LoVo (cell line): ENCODE measurements at regions not wholly inside any gene's neighbourhood (a gene's known extent, or its start where the extent isn't known, plus 50 kb on each side); places are given as distances from the start of the nearest gene placed in this dataset.

Source experiments
- DNase-seq: peaks from one replicate; pipeline ENCODE4 v3.0.0-alpha.2; 2016; ENCODE audit warnings: low spot score

DNA sequence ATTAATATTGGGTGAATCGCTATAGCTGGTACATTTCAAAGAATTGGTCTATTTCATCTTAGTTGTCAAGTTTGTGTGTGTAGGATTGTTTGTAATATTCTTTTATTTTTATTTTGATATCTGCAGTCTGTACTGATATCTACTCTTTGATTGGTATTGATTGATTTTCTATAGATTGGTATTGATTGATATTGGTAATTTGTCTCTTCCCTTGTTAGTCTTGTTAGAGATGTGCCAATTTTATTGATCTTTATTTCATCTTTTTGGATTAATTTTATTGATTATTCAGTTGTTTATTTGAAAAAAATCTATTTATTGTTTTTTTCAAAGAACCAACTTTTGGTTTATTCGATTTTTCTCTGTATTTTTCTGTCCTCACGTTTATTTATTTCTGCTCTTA, 61.4 kb downstream of the TM2D3 start:
- no peak for DNase-seq

- DNase-seq = no peak
Observed at GRCh38 chr15:101583284-101583683, 68.9 kb downstream of the TM2D3 start.

GRCh38 chr15:101580431-101580830, 71.8 kb downstream of the TM2D3 start:
- no peak for DNase-seq

GRCh38 chr15:101579631-101580163, 72.5 kb downstream of the TM2D3 start:
- peak; percentile 23 for DNase-seq

DNA sequence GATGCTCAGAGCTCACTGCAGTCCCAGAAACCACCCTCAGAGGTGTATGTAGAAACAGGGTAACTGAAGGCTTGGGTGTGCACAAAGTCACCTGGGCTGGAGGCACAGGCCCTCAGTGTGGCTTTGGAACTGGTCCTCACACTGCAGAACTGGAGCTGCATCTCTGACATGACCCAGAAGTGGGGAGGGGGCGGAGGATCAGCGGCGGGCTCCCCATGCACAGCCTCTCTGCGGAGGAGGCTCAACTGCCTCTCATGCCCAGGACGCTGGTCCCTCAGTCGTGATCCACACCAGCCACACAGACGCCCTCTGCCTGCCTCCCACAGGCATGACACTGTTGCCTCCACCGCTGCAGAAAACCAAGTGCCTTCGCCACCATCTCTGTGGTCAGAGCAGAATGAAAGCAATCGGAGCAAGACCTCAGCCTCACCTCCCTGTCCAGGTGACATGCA, 73.7 kb downstream of the TM2D3 start:
- no peak for DNase-seq

GRCh38 chr15:101573951-101574350, 78.2 kb downstream of the TM2D3 start:
- DNase-seq = no peak

- peak; percentile 15 for DNase-seq
Observed at GRCh38 chr15:101570241-101570640, 80.7 kb upstream of the PCSK6 start.

DNA sequence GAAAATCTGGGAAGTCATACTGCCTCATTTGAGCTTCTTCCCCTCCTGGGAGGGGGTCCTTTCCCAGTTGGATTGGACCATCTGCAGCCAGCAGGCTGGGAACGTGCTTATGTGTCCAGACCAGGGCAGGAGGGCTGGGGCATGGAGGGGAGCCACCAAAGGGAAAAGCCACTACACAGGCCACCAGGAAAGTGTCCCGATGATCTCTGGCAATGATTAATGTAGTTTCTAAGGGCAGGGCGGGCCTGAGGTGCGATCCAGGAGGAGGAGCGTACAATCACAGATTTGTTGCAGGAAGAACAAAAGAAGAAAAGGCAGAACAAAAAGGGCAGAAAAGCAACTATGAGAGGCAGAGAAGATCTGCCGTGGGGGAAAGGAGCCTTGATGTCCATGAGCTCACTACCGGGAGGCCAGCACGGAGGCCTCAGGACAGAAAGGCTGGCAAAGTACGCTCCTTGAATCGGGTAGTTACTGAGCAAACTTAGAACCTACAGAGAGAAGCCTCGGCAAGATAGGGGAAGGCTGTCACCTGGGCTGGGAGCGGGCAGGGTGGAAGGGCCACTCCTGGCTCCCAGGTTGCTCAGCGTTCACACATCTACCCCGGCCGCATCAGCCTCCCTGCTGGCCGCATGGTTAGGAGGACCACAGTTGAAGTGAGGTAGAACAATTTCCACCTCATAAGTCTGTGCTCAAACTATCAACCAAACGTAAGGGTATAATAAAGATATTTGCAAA, 79.5 kb upstream of the PCSK6 start:
- DNase-seq = no peak

- DNase-seq = no peak
Observed at GRCh38 chr15:101568309-101568708, 78.8 kb upstream of the PCSK6 start.

GRCh38 chr15:101566748-101567488, 77.4 kb upstream of the PCSK6 start:
- no peak for DNase-seq

DNA sequence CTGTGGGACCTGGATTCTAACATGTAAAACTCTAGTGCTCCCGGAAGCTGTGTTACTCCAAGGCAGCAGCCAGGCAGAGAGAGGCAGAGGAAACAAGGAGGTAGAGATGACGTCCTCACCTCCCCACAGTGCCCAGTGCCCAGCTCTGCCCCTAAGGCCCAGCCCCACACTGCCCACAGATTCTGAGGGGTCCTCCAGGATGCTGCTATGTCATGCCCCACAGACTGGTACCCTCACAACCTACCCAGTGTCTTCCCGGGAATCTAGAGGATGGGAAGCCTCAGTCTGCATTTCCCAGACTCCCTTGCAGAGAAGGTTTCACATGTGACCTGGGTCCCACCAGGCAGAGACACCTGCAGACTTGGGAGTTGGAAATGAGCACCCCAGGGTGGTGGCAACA, 75.9 kb upstream of the PCSK6 start:
- DNase-seq = no peak

- no peak for DNase-seq
Observed at GRCh38 chr15:101563176-101563796, 73.8 kb upstream of the PCSK6 start.

DNA sequence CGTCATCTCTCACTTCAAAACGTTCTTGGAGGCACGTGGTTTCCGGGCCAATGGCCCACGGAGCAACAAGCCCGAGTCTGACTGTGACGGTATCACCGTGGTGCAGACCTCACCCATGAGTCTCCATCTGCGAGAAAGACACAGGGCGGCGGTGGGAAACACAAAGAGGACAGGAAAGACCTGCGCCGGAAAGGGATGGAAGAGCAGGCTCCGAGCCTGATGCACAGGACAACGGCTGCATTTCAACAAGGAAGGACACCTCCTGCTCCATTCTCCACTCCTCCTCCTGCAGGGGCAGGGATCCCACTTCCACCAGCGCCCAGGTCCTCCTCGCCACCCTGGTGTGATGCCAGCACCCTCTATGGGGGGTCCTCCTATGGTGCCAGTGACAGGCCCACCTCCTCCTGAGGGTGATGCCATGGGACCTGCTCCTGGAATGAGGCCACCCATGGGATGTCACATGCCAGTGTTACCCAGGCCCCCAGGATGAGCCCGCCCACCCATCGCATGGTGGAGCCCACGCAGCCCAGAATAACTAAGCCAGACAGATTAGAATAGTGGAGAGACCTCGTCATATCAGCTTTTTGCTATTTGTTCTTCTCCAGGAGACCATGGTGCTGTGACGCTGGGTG, 73.0 kb upstream of the PCSK6 start:
- DNase-seq = no peak

DNA sequence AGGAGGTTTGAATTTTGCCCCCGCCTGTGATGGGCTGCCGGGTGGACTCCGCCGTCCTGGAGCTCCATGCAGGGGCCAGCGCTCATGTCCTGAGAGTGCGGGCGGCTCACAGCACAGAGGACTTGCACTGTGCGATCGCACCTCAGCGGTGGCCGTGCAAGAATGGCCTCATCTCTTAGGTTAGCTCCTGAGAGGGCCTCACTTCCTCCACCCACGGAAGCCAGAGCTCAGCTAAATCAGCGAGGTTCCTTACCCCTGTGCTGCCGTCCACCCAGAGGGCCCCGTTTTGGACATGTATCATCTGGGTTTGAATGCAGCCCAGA, 72.0 kb upstream of the PCSK6 start:
- no peak for DNase-seq

DNA sequence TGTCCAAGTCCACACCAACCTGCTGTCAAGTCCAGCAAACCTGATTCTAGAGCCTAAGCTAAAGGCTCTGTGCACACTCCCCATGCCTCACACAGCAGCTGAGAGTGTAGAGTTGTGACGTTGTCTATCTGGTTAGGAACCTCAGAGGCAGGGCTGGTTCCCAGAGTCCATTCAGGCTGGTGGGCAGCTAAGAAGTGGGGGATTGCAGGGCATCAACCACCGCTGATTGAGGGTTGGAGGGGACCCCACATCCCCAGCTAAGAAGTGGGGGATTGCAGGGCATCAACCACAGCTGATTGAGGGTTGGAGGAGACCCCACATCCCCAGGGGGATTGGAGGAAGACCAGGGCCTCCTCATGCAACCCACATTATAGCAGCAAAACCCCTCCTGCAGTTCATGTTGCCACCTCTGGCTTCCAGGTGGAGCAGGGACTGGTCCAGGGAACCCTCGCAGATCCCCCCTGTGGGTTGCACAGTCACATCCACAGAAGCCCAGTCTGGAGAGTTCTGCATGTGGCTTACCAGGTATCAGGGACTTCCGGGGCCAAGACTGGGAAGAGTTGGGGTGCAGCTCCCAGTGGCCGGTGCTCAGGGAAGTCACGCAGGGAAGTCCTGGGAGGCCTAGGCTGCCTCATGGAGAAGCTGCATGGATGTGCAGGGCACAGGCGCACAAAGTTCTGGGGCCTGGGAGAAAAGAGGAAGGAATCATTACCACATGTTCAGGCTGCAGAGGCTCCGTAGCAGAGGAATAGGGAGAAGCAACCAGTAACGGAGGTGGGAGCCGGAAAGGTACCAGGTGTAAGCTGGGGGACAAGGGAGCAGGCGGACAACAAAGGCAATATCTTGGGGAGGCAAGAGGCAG, 71.4 kb upstream of the PCSK6 start:
- no peak for DNase-seq

DNA sequence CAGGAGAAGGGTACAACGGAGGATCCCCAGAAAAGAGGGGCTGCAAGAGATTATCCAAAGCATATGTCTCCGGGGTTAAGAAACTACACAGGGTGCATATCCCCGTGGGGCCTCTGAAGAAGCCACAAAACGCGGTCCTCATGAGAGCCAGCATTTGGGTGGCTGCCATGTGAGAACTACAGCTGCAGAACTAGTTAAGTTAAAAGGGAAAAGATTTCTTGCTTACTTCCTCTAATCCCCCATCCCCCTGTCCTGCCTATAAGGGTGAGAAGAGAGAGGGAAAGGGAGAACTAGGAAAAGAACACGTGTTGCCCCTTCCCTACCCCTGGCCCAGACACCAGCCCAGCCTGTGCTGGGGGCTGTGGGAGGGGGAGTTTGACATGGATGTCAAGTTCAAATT, 70.4 kb upstream of the PCSK6 start:
- no peak for DNase-seq

DNA sequence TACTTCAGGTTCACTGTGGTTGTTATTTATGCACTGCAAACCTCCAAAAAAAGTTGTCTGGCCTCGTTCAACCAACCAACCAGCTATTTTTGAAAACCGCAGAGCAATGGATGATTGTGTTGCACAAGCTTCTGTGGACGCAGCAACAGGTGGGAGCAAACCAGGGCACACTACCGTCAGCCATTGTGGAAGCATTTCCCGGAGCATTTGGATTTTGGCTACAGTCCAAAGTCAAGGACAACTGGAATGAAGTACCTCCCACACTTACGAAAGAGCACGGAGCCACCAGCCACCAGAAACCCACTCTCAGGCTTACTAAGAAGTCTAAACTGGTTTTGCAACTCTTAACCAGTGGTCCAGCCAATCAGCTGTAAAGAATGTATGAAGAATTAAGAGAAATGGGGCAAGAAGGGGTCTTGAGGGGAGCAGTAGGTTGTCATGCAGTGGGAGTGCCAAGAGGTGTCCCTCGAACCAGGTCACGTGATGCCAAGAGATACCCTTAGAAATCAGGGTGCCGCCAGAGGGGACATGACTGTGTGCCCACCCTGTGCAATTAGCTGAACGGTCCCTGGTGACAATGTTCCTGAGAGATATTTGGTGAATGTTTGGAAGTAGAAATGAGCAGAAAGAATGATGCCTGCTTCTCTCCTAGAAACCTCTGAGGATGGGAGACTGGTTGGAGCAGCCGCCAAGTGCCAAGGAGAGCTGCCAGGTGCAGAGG, 68.9 kb upstream of the PCSK6 start:
- DNase-seq = no peak

- DNase-seq = no peak
Observed at GRCh38 chr15:101556273-101556672, 66.8 kb upstream of the PCSK6 start.

DNA sequence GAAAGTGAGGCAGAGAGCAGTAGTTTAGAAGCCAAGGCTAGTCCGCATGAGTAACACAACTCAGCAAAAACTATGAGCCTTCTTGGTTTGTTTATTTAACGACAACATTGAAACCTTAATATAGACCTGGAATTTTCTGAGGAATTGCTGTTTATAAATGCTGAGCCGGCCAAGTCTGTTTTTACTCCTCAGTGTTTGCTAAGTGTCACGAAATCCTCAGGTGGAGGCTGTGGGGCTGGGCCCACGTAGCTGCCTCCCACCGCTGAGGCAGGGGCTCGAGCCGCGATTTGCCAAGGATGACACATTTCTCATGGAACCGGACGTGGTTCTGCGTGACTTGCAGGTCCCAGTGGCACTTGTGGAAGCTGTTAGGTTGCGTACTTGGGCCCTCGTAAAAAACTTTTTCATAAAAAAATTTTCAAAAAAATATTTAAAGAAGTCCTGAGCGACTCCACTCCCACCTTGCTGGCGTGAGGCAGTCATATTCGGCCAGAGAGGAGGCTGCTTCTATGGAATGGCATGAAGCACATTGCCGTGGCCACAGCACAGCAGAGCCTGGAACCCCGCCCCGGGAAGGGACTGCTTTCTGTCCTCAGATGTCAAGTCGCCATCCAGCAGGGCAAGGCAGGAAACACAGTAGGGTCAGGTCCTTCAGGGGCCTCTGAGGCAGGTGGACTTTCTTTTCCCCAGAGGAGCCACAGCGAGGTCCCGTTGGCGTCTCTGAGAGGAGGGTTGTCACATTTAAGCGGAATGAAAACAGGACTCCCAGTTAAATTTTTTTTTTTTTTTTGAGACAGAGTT, 64.8 kb upstream of the PCSK6 start:
- no peak for DNase-seq
